GM13977 (cell line): ENCODE measurements at regions not wholly inside any gene's neighbourhood (a gene's known extent, or its start where the extent isn't known, plus 50 kb on each side); places are given as distances from the start of the nearest gene placed in this dataset.

ENCODE experiments used
- DNase-seq: peaks from one replicate; pipeline ENCODE4 v3.0.0; 2012; ENCODE audit warnings: low spot score
- CTCF ChIP-seq: IDR thresholded peaks from 2 replicates; pipeline ENCODE4 v1.5.1; 2012; ENCODE audit warnings: mild to moderate bottlenecking, control low read depth; ENCODE audit not compliant: insufficient read depth; ENCODE audit errors: extremely low read depth, missing control alignments
- in situ Hi-C: fragments of 300-500 bp; cut with MboI; formaldehyde crosslinking; loops from one replicate; pipeline ENCODE4 v1.12.0; 2022; ENCODE audit warnings: low sequenced_read_pairs, low pct_unique_long_range_greater_than_20kb, mixed read lengths, inconsistent platforms; ENCODE audit not compliant: unreplicated experiment

DNA sequence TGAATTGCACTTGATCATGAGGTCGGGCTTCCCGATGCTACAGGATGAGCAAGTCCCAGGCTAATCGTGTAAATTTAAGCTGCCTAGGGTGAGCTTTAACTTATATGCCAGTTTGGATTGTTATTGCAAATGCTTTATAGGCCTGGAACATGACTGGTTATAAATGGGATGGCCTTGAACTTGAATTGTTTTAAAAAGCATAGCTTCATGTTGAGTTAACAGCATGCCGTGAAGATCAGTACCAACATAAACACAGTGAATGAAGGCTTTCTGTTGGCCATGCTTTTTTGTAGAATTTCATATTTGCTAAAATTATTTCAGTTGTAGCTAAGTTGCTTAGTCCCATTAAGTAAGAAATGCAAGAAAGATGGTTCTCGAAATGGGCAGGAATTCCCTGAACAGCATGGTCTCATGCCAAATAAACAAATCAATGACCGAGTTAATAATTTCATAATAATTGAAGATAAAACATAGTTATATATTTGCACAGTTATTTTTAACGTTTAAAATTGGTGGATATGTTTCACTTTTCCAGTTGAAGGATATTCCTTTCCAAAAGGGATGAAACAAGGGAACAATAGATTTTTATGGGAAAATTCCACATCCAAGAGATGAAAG lies 76.6 kb upstream of the ARID1B start:
- no peak for DNase-seq
- no peak for TF ChIP-seq CTCF
- in situ Hi-C loops: no loop called here

DNA sequence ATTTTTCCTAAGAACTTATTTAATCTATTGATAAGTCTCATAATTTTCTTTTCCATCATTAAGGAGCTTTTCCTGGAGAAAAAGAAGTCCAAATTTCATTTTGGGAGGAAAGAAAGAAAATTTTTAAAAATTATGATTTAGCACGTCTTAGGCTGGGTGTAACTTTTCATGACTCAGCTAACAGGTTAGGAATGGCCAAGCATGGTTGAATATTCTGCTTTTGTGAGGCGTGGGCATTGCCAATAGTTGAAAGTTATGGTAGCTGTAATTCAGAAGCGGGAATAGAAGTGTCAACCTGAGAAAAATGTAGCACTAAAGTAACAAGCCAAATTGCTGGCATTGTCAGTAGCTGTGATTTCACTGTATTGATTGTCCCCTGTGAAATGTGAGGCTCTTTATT lies 77.2 kb upstream of the ARID1B start:
- no peak for TF ChIP-seq CTCF
- no peak for DNase-seq
- in situ Hi-C loops: loop anchor here (10.0 kb wide), 1 partner anchor 135 kb away; no protein-coding TSS in a partner anchor

DNA sequence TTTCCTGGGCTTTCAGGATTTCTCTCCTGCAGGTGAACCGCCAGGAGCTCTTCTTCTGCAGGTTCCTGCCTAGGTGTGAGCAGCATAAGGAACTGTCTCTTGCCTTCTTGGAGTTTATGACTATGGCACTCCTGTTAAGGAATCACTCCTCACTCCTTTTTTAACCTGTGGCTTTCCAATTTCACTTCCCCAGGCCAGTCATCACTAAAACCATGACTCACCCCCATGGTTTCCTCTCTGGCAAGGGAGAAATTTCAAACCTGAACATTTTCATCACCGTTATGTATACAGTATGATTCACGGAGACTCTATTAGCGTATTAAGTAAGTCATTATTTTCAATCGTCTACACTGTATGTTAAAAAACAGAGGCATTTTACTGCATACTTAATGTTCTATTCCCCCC lies 78.2 kb upstream of the ARID1B start:
- no peak for DNase-seq
- in situ Hi-C loops: loop anchor here (10.0 kb wide), 1 partner anchor 134 kb away; no protein-coding TSS in a partner anchor

GRCh38 chr6:156698239-156699016 lies 78.8 kb upstream of the ARID1B start:
- peak; percentile 39 for DNase-seq
- in situ Hi-C loops: loop anchor here (10.0 kb wide), 1 partner anchor 134 kb away; no protein-coding TSS in a partner anchor
- TF ChIP-seq CTCF: no peak

More for the DNA sequence above, 78.2 kb upstream of the ARID1B start:
- no peak for TF ChIP-seq CTCF

- DNase-seq: no peak
- in situ Hi-C loops: loop anchor here (10.0 kb wide), 1 partner anchor 133 kb away; no protein-coding TSS in a partner anchor
- TF ChIP-seq CTCF: no peak
These were observed 79.8 kb upstream of the ARID1B start for GRCh38 chr6:156697225-156697830.

GRCh38 chr6:156695742-156696141 lies 81.4 kb upstream of the ARID1B start:
- DNase-seq: no peak
- in situ Hi-C loops: loop anchor here (10.0 kb wide), 1 partner anchor 131 kb away; no protein-coding TSS in a partner anchor
- no peak for TF ChIP-seq CTCF
